K562 (cell line): ENCODE measurements at regions not wholly inside any gene's neighbourhood (a gene's known extent, or its start where the extent isn't known, plus 50 kb on each side); places are given as distances from the start of the nearest gene placed in this dataset.
A peak's percentile ranks its signal among the peaks of the same experiment; 100 is the strongest.

Experiments
- ADNP ChIP-seq: fragments of 200-800 bp; sonication (Bioruptor generic); IDR thresholded peaks from 2 replicates; pipeline ENCODE4 v1.6.1; 2016; ENCODE audit warnings: missing genetic modification characterization, missing compliant biosample characterization
- ARID1B ChIP-seq: fragments of 450-650 bp; IDR thresholded peaks from 2 replicates; pipeline ENCODE4 v1.6.1; 2016; ENCODE audit warnings: antibody characterized with exemption, mild to moderate bottlenecking, inconsistent platforms
- C11orf30 ChIP-seq: fragments of 450-650 bp; IDR thresholded peaks from 2 replicates; pipeline ENCODE4 v1.6.1; 2016; ENCODE audit warnings: low read depth, mild to moderate bottlenecking
- CEBPG ChIP-seq, 3 experiments: fragments of 200-800 bp in 1 of 3; sonication (Bioruptor generic) in 1 of 3; sonication (generic) in 1 of 3; formaldehyde crosslinking in 1 of 3; IDR thresholded peaks in 2 of 3; conservative IDR thresholded peaks in 1 of 3; 2 replicates each; pipeline versions ENCODE4 v1.6.1 to v1.8.0; 2016 to 2022; ENCODE audit warnings: missing compliant biosample characterization in 2 of 3, missing genetic modification characterization in 2 of 3, mild to moderate bottlenecking in 1 of 3, missing genetic modification reagents in 1 of 3
- DPF2 ChIP-seq: fragments of 450-650 bp; IDR thresholded peaks from 2 replicates; pipeline ENCODE4 v1.6.1; 2016
- EHMT2 ChIP-seq: fragments of 450-650 bp; IDR thresholded peaks from 2 replicates; pipeline ENCODE4 v1.6.1; 2018; ENCODE audit warnings: antibody characterized with exemption
- ILK ChIP-seq: fragments of 450-650 bp; IDR thresholded peaks from 2 replicates; pipeline ENCODE4 v1.6.1; 2016; ENCODE audit warnings: missing genetic modification characterization, low read depth, mild to moderate bottlenecking, missing compliant biosample characterization, moderate library complexity, borderline replicate concordance
- IRF2 ChIP-seq: sonication (generic); formaldehyde crosslinking; IDR thresholded peaks from 2 replicates; pipeline ENCODE4 v1.8.1; 2022; ENCODE audit warnings: mild to moderate bottlenecking, missing genetic modification reagents
- JUNB ChIP-seq: fragments of 450-650 bp; formaldehyde crosslinking; conservative IDR thresholded peaks from 2 replicates; pipeline ENCODE4 v1.4.0; 2020; ENCODE audit warnings: mild to moderate bottlenecking
- PTTG1 ChIP-seq: fragments of 450-650 bp; IDR thresholded peaks from 2 replicates; pipeline ENCODE4 v1.6.1; 2016; ENCODE audit warnings: low read depth, mild to moderate bottlenecking, missing genetic modification characterization, missing compliant biosample characterization
- SETDB1 ChIP-seq: IDR thresholded peaks from one replicate; pipeline ENCODE4 v1.6.1; 2012; ENCODE audit warnings: low read length, control low read depth, inconsistent platforms
- TEAD2 ChIP-seq: fragments of 450-650 bp; IDR thresholded peaks from 2 replicates; pipeline ENCODE4 v1.6.1; 2016; ENCODE audit warnings: missing genetic modification characterization, control low read depth, missing compliant biosample characterization
- ZBTB17 ChIP-seq: fragments of 450-650 bp; formaldehyde crosslinking; IDR thresholded peaks from 2 replicates; pipeline ENCODE4 v1.4.0; 2020; ENCODE audit warnings: mild to moderate bottlenecking
- ZNF354B ChIP-seq: fragments of 250-450 bp; sonication (Bioruptor Pico); IDR thresholded peaks from 2 replicates; pipeline ENCODE4 v1.4.0; 2020
- TF ChIP-seq, protein P1 (sequence below), 2 experiments: fragments of 450-650 bp in 1 of 2; sonication (generic) in 1 of 2; formaldehyde crosslinking in 1 of 2; IDR thresholded peaks; 2 replicates each; pipeline versions ENCODE4 v1.7.1 to v1.9.0; 2016 to 2022; ENCODE audit warnings: inconsistent platforms in 1 of 2, mild to moderate bottlenecking in 1 of 2, missing genetic modification reagents in 1 of 2
- TF ChIP-seq, protein P2 (sequence below): fragments of 250-450 bp; sonication (Bioruptor Pico); IDR thresholded peaks from 2 replicates; pipeline ENCODE4 v1.8.0; 2021; ENCODE audit warnings: moderate library complexity, mild to moderate bottlenecking, inconsistent platforms
- TF ChIP-seq, protein P3 (sequence below): fragments of 450-650 bp; formaldehyde crosslinking; IDR thresholded peaks from 2 replicates; pipeline ENCODE4 v1.4.0; 2022; ENCODE audit warnings: missing genetic modification characterization

DNA sequence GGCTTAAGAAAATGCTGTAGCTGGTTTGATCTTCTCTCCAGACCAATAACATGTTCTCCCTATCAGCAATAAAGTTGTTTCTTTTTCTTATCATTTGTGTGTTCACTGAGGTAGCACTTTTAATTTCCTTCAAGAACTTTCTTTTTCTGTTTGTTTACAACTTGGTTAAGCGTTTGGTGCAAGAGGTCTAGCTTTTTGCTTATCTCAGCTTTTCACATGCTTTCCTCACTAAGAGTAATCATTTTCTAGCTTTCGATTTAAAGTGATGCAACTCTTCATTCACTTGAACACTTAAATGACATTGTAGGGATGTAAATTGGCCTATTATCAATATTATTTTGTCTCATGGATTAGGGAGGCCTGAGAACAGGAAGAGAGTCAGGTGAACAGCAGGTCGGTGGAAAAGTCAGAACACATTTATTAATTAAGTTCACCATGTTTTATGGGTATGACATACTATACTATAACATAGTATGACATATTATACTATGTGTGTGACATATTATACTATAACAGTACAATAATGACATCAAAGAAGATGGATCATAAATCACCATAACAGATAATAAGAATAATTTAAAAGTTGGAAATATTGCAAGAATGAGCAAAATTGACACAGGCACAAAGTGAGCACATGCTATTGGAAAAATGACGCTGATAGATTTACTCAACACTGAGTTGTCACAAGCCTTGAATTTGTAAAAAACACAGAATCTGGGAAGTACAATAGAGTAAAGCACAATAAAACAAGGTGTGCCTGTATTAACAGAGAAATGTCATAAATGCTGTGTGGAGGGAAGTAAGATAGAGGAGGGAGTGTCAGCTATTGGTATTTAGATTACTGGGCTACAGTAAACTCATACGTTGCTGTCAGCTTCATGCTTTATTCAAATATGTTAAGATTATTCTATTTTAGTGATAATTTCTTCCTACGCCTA is 218.6 kb upstream of the SLC7A11 start (continued):
- TF ChIP-seq, protein P1, sequence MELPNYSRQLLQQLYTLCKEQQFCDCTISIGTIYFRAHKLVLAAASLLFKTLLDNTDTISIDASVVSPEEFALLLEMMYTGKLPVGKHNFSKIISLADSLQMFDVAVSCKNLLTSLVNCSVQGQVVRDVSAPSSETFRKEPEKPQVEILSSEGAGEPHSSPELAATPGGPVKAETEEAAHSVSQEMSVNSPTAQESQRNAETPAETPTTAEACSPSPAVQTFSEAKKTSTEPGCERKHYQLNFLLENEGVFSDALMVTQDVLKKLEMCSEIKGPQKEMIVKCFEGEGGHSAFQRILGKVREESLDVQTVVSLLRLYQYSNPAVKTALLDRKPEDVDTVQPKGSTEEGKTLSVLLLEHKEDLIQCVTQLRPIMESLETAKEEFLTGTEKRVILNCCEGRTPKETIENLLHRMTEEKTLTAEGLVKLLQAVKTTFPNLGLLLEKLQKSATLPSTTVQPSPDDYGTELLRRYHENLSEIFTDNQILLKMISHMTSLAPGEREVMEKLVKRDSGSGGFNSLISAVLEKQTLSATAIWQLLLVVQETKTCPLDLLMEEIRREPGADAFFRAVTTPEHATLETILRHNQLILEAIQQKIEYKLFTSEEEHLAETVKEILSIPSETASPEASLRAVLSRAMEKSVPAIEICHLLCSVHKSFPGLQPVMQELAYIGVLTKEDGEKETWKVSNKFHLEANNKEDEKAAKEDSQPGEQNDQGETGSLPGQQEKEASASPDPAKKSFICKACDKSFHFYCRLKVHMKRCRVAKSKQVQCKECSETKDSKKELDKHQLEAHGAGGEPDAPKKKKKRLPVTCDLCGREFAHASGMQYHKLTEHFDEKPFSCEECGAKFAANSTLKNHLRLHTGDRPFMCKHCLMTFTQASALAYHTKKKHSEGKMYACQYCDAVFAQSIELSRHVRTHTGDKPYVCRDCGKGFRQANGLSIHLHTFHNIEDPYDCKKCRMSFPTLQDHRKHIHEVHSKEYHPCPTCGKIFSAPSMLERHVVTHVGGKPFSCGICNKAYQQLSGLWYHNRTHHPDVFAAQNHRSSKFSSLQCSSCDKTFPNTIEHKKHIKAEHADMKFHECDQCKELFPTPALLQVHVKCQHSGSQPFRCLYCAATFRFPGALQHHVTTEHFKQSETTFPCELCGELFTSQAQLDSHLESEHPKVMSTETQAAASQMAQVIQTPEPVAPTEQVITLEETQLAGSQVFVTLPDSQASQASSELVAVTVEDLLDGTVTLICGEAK (IDR thresholded peaks at IDR 0.05) = 0 out of 2 replicates have a peak, but pooled peaks have one; percentile 15
- TF ChIP-seq, protein P1 (CRISPR knock-in tag; IDR thresholded peaks at IDR 0.05) = no peak
- TF ChIP-seq DPF2 (no peak), IRF2 (CRISPR knock-in tag) (no peak), ILK (tag) (no peak), PTTG1 (tag) (no peak), TEAD2 (tag) (no peak), CEBPG (CRISPR knock-in tag; IDR thresholded peaks at IDR 0.05) (peak; percentile 54; the same call in 1 of the 2 replicates), CEBPG (tag; conservative IDR thresholded peaks at IDR 0.05 in 1 of 2, IDR thresholded peaks at IDR 0.05 in 1 of 2) (peak in 1 of 2 experiments; percentile 59; a peak in 3 of 4 replicates), ARID1B (peak; percentile 12; the same call in 1 of the 2 replicates), JUNB (CRISPR knock-in tag) (no peak), C11orf30 (peak; percentile 68; the same call in 1 of the 2 replicates), ADNP (no peak), ZNF354B (no peak), EHMT2 (no peak), ZBTB17 (CRISPR knock-in tag) (no peak), SETDB1 (no peak)
- TF ChIP-seq, protein P2, sequence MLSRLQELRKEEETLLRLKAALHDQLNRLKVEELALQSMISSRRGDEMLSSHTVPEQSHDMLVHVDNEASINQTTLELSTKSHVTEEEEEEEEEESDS (CRISPR knock-in tag) = no peak
- TF ChIP-seq, protein P3, sequence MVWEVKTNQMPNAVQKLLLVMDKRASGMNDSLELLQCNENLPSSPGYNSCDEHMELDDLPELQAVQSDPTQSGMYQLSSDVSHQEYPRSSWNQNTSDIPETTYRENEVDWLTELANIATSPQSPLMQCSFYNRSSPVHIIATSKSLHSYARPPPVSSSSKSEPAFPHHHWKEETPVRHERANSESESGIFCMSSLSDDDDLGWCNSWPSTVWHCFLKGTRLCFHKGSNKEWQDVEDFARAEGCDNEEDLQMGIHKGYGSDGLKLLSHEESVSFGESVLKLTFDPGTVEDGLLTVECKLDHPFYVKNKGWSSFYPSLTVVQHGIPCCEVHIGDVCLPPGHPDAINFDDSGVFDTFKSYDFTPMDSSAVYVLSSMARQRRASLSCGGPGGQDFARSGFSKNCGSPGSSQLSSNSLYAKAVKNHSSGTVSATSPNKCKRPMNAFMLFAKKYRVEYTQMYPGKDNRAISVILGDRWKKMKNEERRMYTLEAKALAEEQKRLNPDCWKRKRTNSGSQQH (CRISPR knock-in tag) = no peak
